ENCODE measurements at regions not wholly inside any gene's neighbourhood (a gene's known extent, or its start where the extent isn't known, plus 50 kb on each side); places are given as distances from the start of the nearest gene placed in this dataset.

DNA sequence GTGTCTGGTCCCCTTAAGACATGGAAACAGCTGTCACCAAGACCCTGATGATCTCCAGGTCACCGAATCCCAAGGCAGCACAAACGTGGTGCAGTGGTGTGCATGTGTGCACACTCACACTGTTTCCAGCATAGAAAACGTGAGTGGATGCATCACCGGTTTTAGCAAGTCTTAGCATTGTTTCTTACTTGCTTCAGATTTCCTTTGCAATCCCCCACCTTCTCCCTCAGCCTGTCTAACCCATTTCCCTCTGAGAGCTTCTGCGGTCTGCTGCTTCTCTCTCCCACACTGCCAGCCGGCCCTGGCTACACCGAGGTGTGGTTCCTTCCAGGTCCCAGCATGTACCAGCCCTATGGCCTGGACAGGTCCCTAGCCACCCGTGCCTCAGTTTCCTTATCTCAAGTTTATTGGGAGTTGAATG, 343.4 kb upstream of the HS6ST1 start:
- DNase-seq (ENCODE audit: low spot score): no peak
- H3K4me1 Mint-ChIP-seq: peaks cover 15% of the 10 kb centered on the region
- TF ChIP-seq ZNF263 (CRISPR knock-in tag; IDR thresholded peaks at IDR 0.05; ENCODE audit: low read depth): no peak
- TF ChIP-seq ZNF671 (CRISPR knock-in tag; IDR thresholded peaks at IDR 0.05): no peak
- TF ChIP-seq SOX15 (CRISPR knock-in tag; IDR thresholded peaks at IDR 0.05): no peak
- TF ChIP-seq, protein P1, sequence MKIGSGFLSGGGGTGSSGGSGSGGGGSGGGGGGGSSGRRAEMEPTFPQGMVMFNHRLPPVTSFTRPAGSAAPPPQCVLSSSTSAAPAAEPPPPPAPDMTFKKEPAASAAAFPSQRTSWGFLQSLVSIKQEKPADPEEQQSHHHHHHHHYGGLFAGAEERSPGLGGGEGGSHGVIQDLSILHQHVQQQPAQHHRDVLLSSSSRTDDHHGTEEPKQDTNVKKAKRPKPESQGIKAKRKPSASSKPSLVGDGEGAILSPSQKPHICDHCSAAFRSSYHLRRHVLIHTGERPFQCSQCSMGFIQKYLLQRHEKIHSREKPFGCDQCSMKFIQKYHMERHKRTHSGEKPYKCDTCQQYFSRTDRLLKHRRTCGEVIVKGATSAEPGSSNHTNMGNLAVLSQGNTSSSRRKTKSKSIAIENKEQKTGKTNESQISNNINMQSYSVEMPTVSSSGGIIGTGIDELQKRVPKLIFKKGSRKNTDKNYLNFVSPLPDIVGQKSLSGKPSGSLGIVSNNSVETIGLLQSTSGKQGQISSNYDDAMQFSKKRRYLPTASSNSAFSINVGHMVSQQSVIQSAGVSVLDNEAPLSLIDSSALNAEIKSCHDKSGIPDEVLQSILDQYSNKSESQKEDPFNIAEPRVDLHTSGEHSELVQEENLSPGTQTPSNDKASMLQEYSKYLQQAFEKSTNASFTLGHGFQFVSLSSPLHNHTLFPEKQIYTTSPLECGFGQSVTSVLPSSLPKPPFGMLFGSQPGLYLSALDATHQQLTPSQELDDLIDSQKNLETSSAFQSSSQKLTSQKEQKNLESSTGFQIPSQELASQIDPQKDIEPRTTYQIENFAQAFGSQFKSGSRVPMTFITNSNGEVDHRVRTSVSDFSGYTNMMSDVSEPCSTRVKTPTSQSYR (CRISPR knock-in tag; IDR thresholded peaks at IDR 0.05): no peak
- no peak for TF ChIP-seq FOXP4 (CRISPR knock-in tag; IDR thresholded peaks at IDR 0.05)
- no peak for TF ChIP-seq PRRX2 (CRISPR knock-in tag; IDR thresholded peaks at IDR 0.05)
- no peak for TF ChIP-seq HMGA2 (CRISPR knock-in tag; IDR thresholded peaks at IDR 0.05)
- no peak for TF ChIP-seq ELF4 (CRISPR knock-in tag; IDR thresholded peaks at IDR 0.05; ENCODE audit: low read depth)
- no peak for TF ChIP-seq IRF2 (CRISPR knock-in tag; IDR thresholded peaks at IDR 0.05; ENCODE audit: borderline replicate concordance, low read depth)
- TF ChIP-seq NR2C2 (CRISPR knock-in tag; IDR thresholded peaks at IDR 0.05): no peak
- TF ChIP-seq, protein P2, sequence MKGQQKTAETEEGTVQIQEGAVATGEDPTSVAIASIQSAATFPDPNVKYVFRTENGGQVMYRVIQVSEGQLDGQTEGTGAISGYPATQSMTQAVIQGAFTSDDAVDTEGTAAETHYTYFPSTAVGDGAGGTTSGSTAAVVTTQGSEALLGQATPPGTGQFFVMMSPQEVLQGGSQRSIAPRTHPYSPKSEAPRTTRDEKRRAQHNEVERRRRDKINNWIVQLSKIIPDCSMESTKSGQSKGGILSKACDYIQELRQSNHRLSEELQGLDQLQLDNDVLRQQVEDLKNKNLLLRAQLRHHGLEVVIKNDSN (CRISPR knock-in tag; IDR thresholded peaks at IDR 0.05): no peak
- TF ChIP-seq ZNF512 (CRISPR knock-in tag; IDR thresholded peaks at IDR 0.05; ENCODE audit: borderline replicate concordance): no peak
- TF ChIP-seq, protein P3, sequence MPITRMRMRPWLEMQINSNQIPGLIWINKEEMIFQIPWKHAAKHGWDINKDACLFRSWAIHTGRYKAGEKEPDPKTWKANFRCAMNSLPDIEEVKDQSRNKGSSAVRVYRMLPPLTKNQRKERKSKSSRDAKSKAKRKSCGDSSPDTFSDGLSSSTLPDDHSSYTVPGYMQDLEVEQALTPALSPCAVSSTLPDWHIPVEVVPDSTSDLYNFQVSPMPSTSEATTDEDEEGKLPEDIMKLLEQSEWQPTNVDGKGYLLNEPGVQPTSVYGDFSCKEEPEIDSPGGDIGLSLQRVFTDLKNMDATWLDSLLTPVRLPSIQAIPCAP (CRISPR knock-in tag; IDR thresholded peaks at IDR 0.05): no peak
- TF ChIP-seq TEAD4 (CRISPR knock-in tag; IDR thresholded peaks at IDR 0.05): no peak
- no peak for TF ChIP-seq TCF7 (CRISPR knock-in tag; IDR thresholded peaks at IDR 0.05; ENCODE audit: low read depth)
- TF ChIP-seq ZNF219 (CRISPR knock-in tag; IDR thresholded peaks at IDR 0.05; ENCODE audit: borderline replicate concordance): no peak
- no peak for TF ChIP-seq ESRRA (CRISPR knock-in tag; IDR thresholded peaks at IDR 0.05; ENCODE audit: borderline replicate concordance)
- TF ChIP-seq PRDM15 (CRISPR knock-in tag; IDR thresholded peaks at IDR 0.05): no peak
- no peak overlapping the region for H3K27ac Mint-ChIP-seq
- no peaks in the 10 kb centered on the region; the same call in 1 of the 2 replicates for H3K27me3 Mint-ChIP-seq (ENCODE audit: low read depth)
- no peak overlapping the region for H3K4me3 Mint-ChIP-seq
- H3K9me3 Mint-ChIP-seq: peaks cover 4% of the 10 kb centered on the region; the same call in 1 of the 2 replicates
- CTCF ChIA-PET: no interaction called here
- ATAC-seq: no peak
- H3K36me3 Mint-ChIP-seq: no peaks in the 10 kb centered on the region
- POLR2A ChIA-PET: no interaction called here
